IPS DF 4.7 (cell line): ENCODE measurements at regions not wholly inside any gene's neighbourhood (a gene's known extent, or its start where the extent isn't known, plus 50 kb on each side); places are given as distances from the start of the nearest gene placed in this dataset.

Source experiments
- DNase-seq: peaks from one replicate; pipeline ENCODE4 v3.0.0-alpha.2; 2013; ENCODE audit warnings: low spot score; ENCODE audit errors: extremely low read depth

DNA sequence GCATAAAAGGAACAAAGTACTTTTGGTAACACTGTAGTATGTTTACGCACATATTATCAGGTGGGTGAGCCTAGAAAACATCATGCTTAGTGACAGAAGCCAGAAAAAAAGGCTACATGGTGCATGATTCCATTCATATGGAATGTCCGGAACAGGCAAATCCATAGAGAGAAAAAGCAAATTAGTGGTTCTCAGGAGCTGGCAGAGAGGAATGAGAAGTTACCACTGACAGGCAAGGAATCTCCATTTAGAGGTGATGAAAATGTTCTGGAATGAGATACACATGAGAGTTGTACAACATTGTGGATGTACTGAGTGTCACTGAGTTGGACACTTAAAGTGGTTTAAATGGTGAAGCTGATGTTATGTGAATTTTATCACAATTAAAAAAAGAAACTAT is 976.9 kb downstream of the NLGN4Y start:
- no peak for DNase-seq

- peak; percentile 25 for DNase-seq
Measured at GRCh38 chrY:15510288-15510687, 986.0 kb downstream of the NLGN4Y start.

DNA sequence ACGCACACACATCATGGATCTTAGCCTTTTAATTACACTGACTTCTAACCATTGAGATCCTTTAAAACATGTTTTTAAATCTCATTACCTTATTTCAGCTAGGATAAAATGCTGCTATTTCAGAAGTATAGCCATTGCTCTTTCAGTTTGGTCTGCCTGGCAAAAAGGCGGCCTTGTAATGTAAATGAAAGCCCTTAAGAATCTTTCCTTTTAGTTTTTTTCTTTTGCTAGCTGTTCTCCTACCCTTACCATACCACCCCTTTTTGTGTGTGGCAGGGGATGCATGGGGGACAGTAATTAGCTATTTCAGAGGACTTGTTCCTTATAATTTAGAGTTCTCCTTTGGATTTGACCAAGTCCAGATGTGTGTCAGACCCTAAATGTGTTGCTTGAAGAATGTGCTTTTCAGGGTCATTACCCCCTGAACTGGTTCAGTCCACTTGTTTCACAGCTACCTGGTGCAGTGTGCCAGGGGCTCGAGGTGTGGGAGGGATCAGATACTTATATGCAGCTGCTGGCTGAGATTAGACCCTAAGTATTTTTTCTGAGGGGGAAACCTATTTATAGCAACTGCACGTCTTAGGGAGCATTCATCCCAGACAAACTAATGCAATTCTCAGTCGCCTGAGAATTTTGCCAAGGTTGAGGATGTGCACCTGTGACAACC is 986.8 kb downstream of the NLGN4Y start:
- DNase-seq: no peak

- no peak for DNase-seq
Measured at GRCh38 chrY:15535131-15535530, 1010.8 kb downstream of the NLGN4Y start.

DNA sequence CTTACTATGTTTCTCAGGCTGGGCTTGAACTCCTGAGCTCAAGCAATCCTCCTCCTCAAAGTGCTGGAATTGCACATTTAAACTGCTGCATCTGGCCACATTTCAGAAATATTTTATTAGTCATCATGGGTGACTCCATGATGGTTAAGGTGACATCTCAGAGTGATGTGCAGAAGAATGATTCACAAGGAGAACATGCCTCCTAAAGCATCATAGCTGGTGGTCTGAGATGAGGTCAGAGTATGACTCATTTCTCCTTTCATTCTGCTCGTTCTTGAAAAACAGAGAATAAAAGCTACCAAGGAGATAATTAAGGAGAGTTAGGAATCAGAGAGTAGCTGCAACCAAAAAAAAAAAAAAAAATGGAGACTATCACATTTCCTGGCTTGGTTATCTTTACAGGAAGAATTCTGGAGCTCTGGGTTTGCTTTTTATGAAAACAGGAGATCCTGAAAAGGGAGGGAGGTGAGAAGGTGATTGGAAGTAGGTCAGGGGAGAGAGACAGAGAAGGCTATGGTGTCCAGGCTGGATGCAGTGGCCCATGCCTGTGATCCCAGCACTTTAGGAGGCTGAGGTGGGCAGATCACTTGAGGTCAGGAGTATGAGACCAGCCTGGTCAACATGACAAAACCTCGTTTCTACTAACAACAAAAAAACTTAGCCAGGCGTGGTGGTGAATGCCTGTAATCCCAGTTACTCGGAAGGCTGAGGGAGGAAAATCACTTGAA is 1011.6 kb downstream of the NLGN4Y start:
- no peak for DNase-seq

GRCh38 chrY:15540516-15540915 is 1016.2 kb downstream of the NLGN4Y start:
- DNase-seq: no peak

DNA sequence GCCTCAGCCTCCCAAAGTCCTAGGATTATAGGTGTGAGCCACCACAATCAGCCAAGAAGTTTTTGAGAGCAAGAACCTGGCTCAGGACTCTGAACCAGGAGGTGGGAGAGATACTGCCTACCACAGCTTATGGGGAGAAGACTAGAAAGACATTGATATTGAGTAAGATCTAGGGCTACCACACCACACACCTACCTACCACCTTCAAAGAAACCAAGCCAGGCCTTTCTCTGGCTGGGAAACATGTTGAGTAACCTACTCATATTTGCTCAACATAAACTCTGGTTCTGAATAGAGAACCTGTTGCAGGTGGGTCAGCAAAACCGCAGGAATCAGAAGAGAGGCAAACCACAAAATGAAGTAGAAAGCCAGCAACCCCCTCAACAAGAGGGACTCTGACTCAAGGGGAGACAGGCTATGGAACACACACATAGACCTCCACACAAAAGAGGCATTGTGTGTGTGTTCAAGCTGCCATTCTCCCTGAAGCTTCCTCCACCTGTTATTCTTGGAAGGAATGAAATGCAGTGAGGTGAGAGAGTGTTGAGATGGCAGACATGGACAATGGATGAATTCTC is 1021.9 kb downstream of the NLGN4Y start:
- DNase-seq: no peak

DNA sequence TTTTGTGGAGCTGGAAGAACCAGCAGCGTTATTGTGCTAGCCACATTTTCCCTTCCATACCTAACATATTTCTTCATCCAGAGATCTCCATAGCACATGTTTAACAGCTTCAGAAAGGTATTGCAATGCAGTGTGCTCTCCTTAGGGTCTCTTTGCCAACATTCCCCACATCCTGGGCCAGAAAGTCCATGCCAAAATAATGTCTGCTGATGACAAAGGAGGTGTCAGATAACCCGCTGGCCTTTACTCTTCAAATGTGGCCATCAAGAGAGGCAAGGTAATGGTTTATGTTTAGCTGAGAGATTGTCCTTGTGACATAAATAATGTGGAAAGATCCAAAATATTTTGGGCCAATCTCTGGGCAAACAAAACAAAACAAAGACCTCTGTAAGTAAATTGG is 1027.7 kb downstream of the NLGN4Y start:
- no peak for DNase-seq

- no peak for DNase-seq
Measured at GRCh38 chrY:15554991-15555390, 1030.7 kb downstream of the NLGN4Y start.

GRCh38 chrY:15559169-15559568 is 1034.8 kb downstream of the NLGN4Y start:
- no peak for DNase-seq

DNA sequence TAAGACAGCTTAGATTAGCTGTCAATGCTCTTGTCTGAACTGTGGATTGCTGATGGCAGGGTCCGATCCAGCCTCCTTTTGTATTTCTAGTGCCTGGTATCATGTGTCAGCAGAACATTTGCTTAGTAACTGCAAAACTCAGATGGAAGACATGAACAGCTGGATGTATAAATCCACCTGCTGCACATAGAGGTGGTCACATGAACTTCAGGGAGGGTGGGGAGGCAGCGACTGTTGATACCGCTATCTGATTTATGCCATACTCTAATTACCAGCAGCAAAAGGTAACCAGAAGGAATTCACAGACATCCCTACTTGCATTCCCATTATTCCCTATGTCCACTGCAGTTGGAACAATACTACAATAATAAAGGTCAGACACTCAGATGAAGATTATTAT is 1036.5 kb downstream of the NLGN4Y start:
- no peak for DNase-seq

DNA sequence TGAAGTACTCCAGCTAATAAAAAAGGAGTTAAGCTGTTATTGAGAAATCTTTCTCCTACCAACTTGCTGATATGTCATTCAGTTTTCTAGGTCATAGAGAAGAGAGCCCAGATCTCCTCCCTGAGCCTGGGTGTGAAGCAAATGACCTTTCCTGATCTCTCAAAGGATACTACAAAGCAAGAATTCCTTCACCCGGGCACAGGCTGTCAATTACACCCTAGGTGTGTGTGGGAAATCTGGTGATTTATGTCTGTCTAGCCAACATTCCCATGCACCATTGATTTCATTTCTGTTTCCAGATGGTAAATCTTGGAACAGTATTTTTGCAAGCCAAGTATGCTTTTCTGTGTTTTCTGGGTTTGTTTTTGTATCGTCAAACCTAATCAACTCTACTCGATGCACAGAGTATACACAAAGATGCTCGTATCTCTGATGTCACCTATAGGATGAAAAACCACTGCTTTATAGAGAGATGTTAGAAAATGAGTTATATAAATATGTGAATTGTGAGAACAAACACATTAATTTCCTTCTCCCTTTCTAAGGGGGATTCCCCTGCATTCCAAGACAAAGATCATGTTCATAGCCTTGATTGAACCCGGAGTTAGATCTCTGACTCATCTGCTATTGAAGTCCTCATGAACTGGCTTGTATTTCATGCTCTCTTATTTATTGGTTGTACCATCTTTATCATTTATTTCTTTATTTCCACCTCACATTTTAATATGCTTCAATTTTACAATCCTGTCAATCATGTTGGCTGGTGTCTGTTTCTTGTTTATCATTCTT is 1037.4 kb downstream of the NLGN4Y start:
- no peak for DNase-seq

DNA sequence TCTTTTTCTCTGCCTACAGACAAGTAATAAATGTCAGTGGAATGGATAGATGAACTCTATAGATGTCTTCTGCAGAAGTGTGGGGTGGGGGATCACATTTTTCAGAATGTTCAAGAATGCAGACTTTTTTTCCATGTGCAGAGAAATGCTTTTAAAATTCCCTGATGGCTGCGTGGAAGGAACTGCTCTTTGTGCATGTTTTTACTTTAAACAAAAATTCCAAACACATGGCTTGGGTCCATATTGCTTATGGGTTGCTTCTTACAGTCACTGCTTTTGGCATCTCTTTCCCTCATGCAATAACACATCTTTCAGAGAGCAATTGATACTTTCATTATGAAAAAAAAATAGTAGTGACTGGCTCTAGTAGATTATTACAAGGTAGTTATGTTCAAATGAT is 1053.6 kb downstream of the NLGN4Y start:
- no peak for DNase-seq

GRCh38 chrY:15578761-15579160 is 1054.4 kb downstream of the NLGN4Y start:
- no peak for DNase-seq

GRCh38 chrY:15579245-15579644 is 1054.9 kb downstream of the NLGN4Y start:
- DNase-seq: no peak

- no peak for DNase-seq
Measured at GRCh38 chrY:15583111-15583510, 1058.8 kb downstream of the NLGN4Y start.

DNA sequence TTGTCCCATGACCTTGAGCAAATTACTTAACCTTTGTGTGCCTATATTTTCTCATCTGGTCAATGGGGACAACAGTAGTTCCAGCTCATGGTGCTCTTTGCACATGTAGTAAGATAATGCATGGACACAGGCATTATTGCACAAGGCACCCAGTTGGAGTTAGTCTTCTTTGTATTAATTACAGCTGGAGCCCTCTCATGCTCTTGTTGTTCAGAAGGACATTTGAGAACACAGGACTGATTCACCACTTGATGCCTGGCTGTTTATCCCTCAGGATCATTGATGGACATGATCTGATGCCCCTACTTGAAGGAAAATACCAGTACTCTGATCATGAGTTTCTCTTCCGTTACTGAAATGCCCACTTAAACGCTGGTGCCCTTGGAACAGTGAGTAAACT is 1068.6 kb downstream of the NLGN4Y start:
- DNase-seq: no peak

- no peak for DNase-seq
Measured at GRCh38 chrY:15593476-15594160, 1069.3 kb downstream of the NLGN4Y start.

GRCh38 chrY:15594179-15594578 is 1069.8 kb downstream of the NLGN4Y start:
- DNase-seq: no peak

GRCh38 chrY:15600565-15600964 is 1076.2 kb downstream of the NLGN4Y start:
- DNase-seq: no peak

- DNase-seq: no peak
Measured at GRCh38 chrY:15624370-15624769, 1100.0 kb downstream of the NLGN4Y start.
